ENCODE measurements at regions not wholly inside any gene's neighbourhood (a gene's known extent, or its start where the extent isn't known, plus 50 kb on each side); places are given as distances from the start of the nearest gene placed in this dataset.
"Not testable (repeated sequence)": the region's sequence is repeated elsewhere in the genome, so short reads cannot be mapped to it uniquely, and the experiment has no call there.

DNA sequence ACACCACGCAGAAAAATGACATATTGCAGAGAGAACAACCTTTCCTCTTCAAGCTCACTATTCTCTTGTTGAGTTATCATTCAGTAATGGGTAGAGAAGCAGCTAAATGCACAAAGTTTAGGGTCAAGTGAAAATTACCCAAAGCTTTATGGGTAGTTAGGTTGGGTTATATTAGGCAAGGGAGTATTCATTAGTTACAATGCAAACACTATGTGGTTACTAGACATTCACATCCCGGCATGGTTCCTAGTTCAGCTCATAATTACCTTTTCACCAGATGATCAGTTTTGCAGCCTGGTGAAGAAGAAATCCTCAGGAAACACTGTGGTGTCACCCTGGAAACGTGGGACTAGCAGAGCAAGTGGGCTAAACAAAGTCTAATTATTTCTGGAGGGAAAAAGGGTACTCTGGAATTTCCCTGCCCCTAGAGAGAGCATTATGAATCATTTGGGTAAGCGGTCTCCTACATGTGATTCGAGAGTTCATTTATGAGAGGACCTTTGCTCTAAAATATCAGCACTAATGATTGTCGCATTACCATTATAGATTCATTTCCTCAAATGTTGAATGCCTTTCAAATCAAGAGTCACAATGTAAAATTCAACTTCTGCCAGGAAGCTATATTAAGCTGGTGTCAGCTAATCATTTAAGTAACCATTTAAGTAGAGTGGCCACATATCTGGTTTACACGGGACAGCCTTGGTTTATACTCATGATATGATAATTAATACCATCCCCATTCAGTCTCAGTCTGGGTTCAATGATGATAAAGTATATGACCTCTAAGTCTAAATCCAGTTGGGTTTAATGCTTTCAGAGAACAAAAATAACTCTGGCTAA lies 1208.0 kb downstream of the DIAPH3 start:
- no peaks in the 10 kb centered on the region for H3K36me3 ChIP-seq (ENCODE audit: control insufficient read depth in 2 of 2, insufficient read depth in 2 of 2, low read length in 1 of 2)
- H3K9me3 ChIP-seq (ENCODE audit: control insufficient read depth in 2 of 2, insufficient read depth in 1 of 2, low read length in 1 of 2) = no peaks in the 10 kb centered on the region
- WGBS = 89% methylated on average over 7 of the region's 7 CpGs
- H3K27me3 ChIP-seq (ENCODE audit: control insufficient read depth in 2 of 2, insufficient read depth in 1 of 2, low read length in 1 of 2) = no peaks in the 10 kb centered on the region
- H3K4me1 ChIP-seq (ENCODE audit: control insufficient read depth in 2 of 2, insufficient read depth in 2 of 2, low read length in 2 of 2) = no peaks in the 10 kb centered on the region
- DNase-seq (ENCODE audit: low read depth in 6 of 9, low spot score in 9 of 9) = no peak
- H3K27ac ChIP-seq (ENCODE audit: low read depth in 1 of 2, low read length in 1 of 2) = no peak overlapping the region
- H3K4me3 ChIP-seq (ENCODE audit: low read length in 2 of 2) = no peak overlapping the region

DNA sequence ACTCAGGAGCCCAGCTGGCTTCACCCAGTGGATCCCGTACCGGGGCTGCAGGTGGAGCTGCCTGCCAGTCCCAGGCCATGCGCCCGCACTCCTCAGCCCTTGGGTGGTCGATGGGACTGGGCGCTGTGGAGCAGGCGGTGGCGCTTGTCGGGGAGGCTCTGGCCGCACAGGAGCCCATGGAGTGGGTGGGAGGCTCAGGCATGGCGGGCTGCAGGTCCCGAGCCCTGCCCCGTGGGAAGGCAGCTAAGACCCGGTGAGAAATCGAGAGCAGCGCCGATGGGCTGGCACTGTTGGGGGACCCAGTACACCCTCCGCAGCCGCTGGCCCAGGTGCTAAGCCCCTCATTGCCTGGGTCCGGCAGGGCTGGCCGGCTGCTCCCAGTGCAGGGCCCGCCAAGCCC lies 1205.6 kb downstream of the DIAPH3 start:
- H3K36me3 ChIP-seq (ENCODE audit: control insufficient read depth in 2 of 2, insufficient read depth in 2 of 2, low read length in 1 of 2); DNase-seq (ENCODE audit: low read depth in 6 of 9, low spot score in 9 of 9); H3K27ac ChIP-seq (ENCODE audit: low read depth in 1 of 2, low read length in 1 of 2); H3K27me3 ChIP-seq (ENCODE audit: control insufficient read depth in 2 of 2, insufficient read depth in 1 of 2, low read length in 1 of 2); H3K9me3 ChIP-seq (ENCODE audit: control insufficient read depth in 2 of 2, insufficient read depth in 1 of 2, low read length in 1 of 2); H3K4me1 ChIP-seq (ENCODE audit: control insufficient read depth in 2 of 2, insufficient read depth in 2 of 2, low read length in 2 of 2); H3K4me3 ChIP-seq (ENCODE audit: low read length in 2 of 2): not testable (repeated sequence)
- WGBS = over 99% methylated on average over 22 of the region's 22 CpGs

DNA sequence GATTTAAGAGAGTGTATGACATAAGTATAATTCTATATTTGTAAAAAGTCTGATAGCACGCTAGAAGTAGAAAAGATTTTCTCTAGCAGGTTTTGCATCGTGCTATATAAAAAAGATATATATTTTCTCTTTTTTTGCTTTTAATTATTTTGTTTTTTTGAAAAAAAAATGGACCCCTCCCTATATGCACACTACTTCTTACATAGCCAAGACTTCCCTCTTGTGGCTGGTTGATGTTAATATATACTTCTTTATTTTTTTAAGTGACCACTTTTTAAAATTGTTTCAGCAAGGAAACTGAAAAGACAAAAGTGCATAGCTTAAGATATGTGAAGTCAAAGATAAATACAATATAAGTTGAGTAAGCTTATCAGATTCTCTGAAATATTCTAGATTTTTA lies 1202.8 kb downstream of the DIAPH3 start:
- H3K4me3 ChIP-seq (ENCODE audit: low read length in 2 of 2) = no peak overlapping the region
- 54% methylated on average over 2 of the region's 2 CpGs for WGBS
- H3K36me3 ChIP-seq (ENCODE audit: control insufficient read depth in 2 of 2, insufficient read depth in 2 of 2, low read length in 1 of 2) = no peaks in the 10 kb centered on the region
- no peaks in the 10 kb centered on the region for H3K4me1 ChIP-seq (ENCODE audit: control insufficient read depth in 2 of 2, insufficient read depth in 2 of 2, low read length in 2 of 2)
- DNase-seq (ENCODE audit: low read depth in 6 of 9, low spot score in 9 of 9) = no peak
- H3K27ac ChIP-seq (ENCODE audit: low read depth in 1 of 2, low read length in 1 of 2) = no peak overlapping the region
- H3K27me3 ChIP-seq (ENCODE audit: control insufficient read depth in 2 of 2, insufficient read depth in 1 of 2, low read length in 1 of 2) = no peaks in the 10 kb centered on the region
- no peaks in the 10 kb centered on the region for H3K9me3 ChIP-seq (ENCODE audit: control insufficient read depth in 2 of 2, insufficient read depth in 1 of 2, low read length in 1 of 2)

DNA sequence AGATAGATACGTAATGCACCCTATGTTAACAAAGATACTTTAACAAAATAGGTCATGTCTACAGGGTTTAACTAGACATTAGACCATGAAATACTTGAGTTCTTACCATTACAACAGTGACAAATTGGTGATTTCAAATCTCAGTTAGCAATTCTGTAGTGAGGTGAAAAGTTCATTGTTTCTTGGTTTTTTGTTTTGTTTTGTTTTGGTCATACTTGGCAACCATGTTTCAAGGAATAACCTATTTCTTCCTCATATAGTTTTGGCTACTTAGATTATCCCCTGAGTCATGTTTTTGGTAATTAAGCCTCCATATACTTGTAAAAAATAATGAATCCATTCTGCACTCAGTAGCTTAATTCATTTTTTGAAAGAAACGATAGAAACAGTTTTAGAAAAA lies 1200.4 kb downstream of the DIAPH3 start:
- Histone ChIP-seq H3K27me3 (ENCODE audit: control insufficient read depth in 2 of 2, insufficient read depth in 1 of 2, low read length in 1 of 2) (no peaks in the 10 kb centered on the region), H3K36me3 (ENCODE audit: control insufficient read depth in 2 of 2, insufficient read depth in 2 of 2, low read length in 1 of 2) (no peaks in the 10 kb centered on the region), H3K4me3 (ENCODE audit: low read length in 2 of 2) (no peak overlapping the region), H3K27ac (ENCODE audit: low read depth in 1 of 2, low read length in 1 of 2) (no peak overlapping the region), H3K9me3 (ENCODE audit: control insufficient read depth in 2 of 2, insufficient read depth in 1 of 2, low read length in 1 of 2) (no peaks in the 10 kb centered on the region), H3K4me1 (ENCODE audit: control insufficient read depth in 2 of 2, insufficient read depth in 2 of 2, low read length in 2 of 2) (no peaks in the 10 kb centered on the region)
- DNase-seq (ENCODE audit: low read depth in 6 of 9, low spot score in 9 of 9) = no peak
- WGBS = 94% methylated on average over 2 of the region's 2 CpGs

DNA sequence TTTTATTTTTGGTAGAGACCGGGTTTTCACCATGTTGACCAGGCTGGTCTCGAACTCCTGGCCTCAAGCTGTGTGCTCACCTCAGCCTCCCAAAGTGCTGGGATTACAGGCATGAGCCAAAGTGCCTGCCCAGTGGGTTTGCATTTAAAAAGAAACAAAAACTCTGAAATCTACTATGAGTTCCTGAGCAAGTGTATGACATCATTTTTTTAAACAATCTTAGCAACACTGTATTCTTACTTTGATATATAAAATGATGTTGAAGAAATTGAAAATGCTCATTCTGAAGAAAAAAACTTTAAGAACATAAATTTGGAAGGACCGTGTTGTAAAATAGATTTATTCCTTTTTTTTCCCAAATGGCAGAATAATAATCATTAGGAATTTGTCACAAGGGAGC lies 1199.7 kb downstream of the DIAPH3 start:
- no peaks in the 10 kb centered on the region for H3K9me3 ChIP-seq (ENCODE audit: control insufficient read depth in 2 of 2, insufficient read depth in 1 of 2, low read length in 1 of 2)
- no peak overlapping the region for H3K4me3 ChIP-seq (ENCODE audit: low read length in 2 of 2)
- 95% methylated on average over 3 of the region's 3 CpGs for WGBS

DNA sequence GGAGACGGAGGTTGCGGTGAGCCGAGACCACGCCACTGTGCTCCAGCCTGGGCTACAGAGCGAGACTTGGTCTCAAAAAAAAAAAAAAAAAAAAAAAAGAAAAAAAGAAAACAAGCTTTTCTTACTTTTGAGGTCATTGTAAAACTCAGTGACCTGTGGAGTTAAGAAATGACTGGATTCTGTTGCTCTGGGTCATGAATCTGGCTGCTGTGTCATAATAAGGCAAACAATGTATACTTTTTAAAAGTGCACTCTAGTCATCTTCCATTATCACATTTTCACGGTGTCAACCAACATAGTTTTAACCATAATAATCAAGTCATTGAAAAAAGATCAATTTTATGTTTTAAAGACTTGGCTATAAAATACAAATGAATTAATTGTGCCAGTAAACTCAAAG lies 1186.6 kb downstream of the DIAPH3 start:
- H3K4me1 ChIP-seq (ENCODE audit: control insufficient read depth in 2 of 2, insufficient read depth in 2 of 2, low read length in 2 of 2) = no peaks in the 10 kb centered on the region
- 98% methylated on average over 6 of the region's 6 CpGs for WGBS
- H3K4me3 ChIP-seq (ENCODE audit: low read length in 2 of 2) = no peak overlapping the region
- H3K36me3 ChIP-seq (ENCODE audit: control insufficient read depth in 2 of 2, insufficient read depth in 2 of 2, low read length in 1 of 2) = no peaks in the 10 kb centered on the region
- no peak for DNase-seq (ENCODE audit: low read depth in 6 of 9, low spot score in 9 of 9)
- H3K27ac ChIP-seq (ENCODE audit: low read depth in 1 of 2, low read length in 1 of 2) = no peak overlapping the region
- no peaks in the 10 kb centered on the region for H3K9me3 ChIP-seq (ENCODE audit: control insufficient read depth in 2 of 2, insufficient read depth in 1 of 2, low read length in 1 of 2)
- no peaks in the 10 kb centered on the region for H3K27me3 ChIP-seq (ENCODE audit: control insufficient read depth in 2 of 2, insufficient read depth in 1 of 2, low read length in 1 of 2)

More for the DNA sequence above, 1199.7 kb downstream of the DIAPH3 start:
- H3K4me1 ChIP-seq (ENCODE audit: control insufficient read depth in 2 of 2, insufficient read depth in 2 of 2, low read length in 2 of 2) = no peaks in the 10 kb centered on the region
- H3K27me3 ChIP-seq (ENCODE audit: control insufficient read depth in 2 of 2, insufficient read depth in 1 of 2, low read length in 1 of 2) = no peaks in the 10 kb centered on the region
- no peak overlapping the region for H3K27ac ChIP-seq (ENCODE audit: low read depth in 1 of 2, low read length in 1 of 2)
- H3K36me3 ChIP-seq (ENCODE audit: control insufficient read depth in 2 of 2, insufficient read depth in 2 of 2, low read length in 1 of 2) = no peaks in the 10 kb centered on the region
- no peak for DNase-seq (ENCODE audit: low read depth in 6 of 9, low spot score in 9 of 9)

DNA sequence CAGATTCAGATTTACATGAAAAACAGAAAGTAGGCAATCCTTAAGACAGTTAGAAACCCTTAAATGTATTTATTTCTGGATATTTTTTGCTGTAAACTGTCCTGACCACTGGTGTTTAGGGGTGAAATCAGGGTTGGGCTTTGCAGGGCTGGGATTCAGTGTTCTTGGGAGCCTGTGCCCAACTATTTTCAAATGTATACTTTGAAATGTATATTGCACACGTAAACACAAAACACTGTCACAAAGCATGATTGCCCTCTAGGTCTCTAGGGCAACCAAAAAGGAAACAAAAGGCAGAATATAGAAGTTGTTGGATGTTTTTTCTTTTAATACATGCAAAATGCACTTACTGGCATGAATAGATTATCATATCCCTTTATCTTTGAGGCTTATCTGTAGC lies 1185.4 kb downstream of the DIAPH3 start:
- Histone ChIP-seq H3K9me3 (ENCODE audit: control insufficient read depth in 2 of 2, insufficient read depth in 1 of 2, low read length in 1 of 2) (no peaks in the 10 kb centered on the region), H3K4me1 (ENCODE audit: control insufficient read depth in 2 of 2, insufficient read depth in 2 of 2, low read length in 2 of 2) (no peaks in the 10 kb centered on the region), H3K27ac (ENCODE audit: low read depth in 1 of 2, low read length in 1 of 2) (no peak overlapping the region), H3K36me3 (ENCODE audit: control insufficient read depth in 2 of 2, insufficient read depth in 2 of 2, low read length in 1 of 2) (no peaks in the 10 kb centered on the region), H3K27me3 (ENCODE audit: control insufficient read depth in 2 of 2, insufficient read depth in 1 of 2, low read length in 1 of 2) (no peaks in the 10 kb centered on the region), H3K4me3 (ENCODE audit: low read length in 2 of 2) (no peak overlapping the region)
- 90% methylated on average over 1 of the region's 1 CpG for WGBS
- DNase-seq (ENCODE audit: low read depth in 6 of 9, low spot score in 9 of 9) = no peak

DNA sequence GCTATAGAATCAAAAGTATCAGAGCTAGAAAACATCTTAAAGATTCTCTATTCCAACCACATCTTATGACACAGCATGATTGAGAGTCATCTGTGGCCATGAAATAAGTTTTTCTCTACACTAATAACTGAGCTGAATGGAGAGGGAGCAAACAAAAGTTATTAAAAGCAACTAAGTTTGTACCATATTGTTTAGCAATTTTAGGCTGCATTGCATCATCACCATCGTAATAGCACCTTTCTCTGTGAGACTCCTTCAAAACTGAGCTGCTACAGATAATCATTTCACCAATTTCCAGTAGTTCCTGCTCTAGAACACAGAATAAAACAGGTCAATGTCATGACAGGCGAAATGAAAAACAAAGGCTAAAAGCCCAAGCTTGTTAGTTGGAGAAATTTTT lies 1183.9 kb downstream of the DIAPH3 start:
- H3K27me3 ChIP-seq (ENCODE audit: control insufficient read depth in 2 of 2, insufficient read depth in 1 of 2, low read length in 1 of 2) = no peaks in the 10 kb centered on the region
- no peaks in the 10 kb centered on the region for H3K4me1 ChIP-seq (ENCODE audit: control insufficient read depth in 2 of 2, insufficient read depth in 2 of 2, low read length in 2 of 2)
- no peak for DNase-seq (ENCODE audit: low read depth in 6 of 9, low spot score in 9 of 9)
- 81% methylated on average over 2 of the region's 2 CpGs for WGBS
- no peaks in the 10 kb centered on the region for H3K9me3 ChIP-seq (ENCODE audit: control insufficient read depth in 2 of 2, insufficient read depth in 1 of 2, low read length in 1 of 2)
- no peak overlapping the region for H3K4me3 ChIP-seq (ENCODE audit: low read length in 2 of 2)
- H3K27ac ChIP-seq (ENCODE audit: low read depth in 1 of 2, low read length in 1 of 2) = no peak overlapping the region
- H3K36me3 ChIP-seq (ENCODE audit: control insufficient read depth in 2 of 2, insufficient read depth in 2 of 2, low read length in 1 of 2) = no peaks in the 10 kb centered on the region

DNA sequence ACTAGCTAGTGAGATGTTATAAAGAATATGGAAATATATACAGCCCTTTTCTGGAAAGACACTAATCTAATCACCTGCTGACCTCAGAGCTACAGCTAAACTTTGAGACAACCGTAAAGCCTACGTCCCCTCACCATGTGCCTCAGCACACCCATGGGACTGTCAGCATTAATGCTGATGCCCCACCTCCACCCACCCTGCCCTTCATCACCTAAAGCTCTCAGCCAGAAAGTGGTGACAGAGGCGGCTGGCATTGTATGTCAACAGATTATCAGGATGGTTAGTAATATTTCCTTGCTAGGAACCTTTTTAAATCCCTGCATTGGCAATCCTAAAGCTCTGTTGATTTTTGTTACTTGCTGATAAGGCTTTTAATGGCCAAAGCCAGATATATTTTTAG lies 1177.9 kb downstream of the DIAPH3 start:
- no peak for DNase-seq (ENCODE audit: low read depth in 6 of 9, low spot score in 9 of 9)
- 93% methylated on average over 3 of the region's 3 CpGs for WGBS

More for the DNA sequence above, 1177.9 kb downstream of the DIAPH3 start:
- Histone ChIP-seq H3K27me3 (ENCODE audit: control insufficient read depth in 2 of 2, insufficient read depth in 1 of 2, low read length in 1 of 2) (no peaks in the 10 kb centered on the region), H3K4me3 (ENCODE audit: low read length in 2 of 2) (no peak overlapping the region), H3K27ac (ENCODE audit: low read depth in 1 of 2, low read length in 1 of 2) (no peak overlapping the region), H3K9me3 (ENCODE audit: control insufficient read depth in 2 of 2, insufficient read depth in 1 of 2, low read length in 1 of 2) (no peaks in the 10 kb centered on the region), H3K36me3 (ENCODE audit: control insufficient read depth in 2 of 2, insufficient read depth in 2 of 2, low read length in 1 of 2) (no peaks in the 10 kb centered on the region), H3K4me1 (ENCODE audit: control insufficient read depth in 2 of 2, insufficient read depth in 2 of 2, low read length in 2 of 2) (no peaks in the 10 kb centered on the region)

Measured in thymus (tissue), 11 donors.